Limb (tissue), 2 donors: ENCODE measurements at regions not wholly inside any gene's neighbourhood (a gene's known extent, or its start where the extent isn't known, plus 50 kb on each side); places are given as distances from the start of the nearest gene placed in this dataset.

Experiments
- DNase-seq, 2 donors: peaks; one replicate each; pipeline ENCODE4 v3.0.0-alpha.2; 2016; ENCODE audit errors: extremely low spot score in 2 of 2

- no peak for DNase-seq
Measured at GRCh38 chr5:124922255-124922975, 176.0 kb upstream of the ZNF608 start.

GRCh38 chr5:124923131-124923530, 176.7 kb upstream of the ZNF608 start:
- peak in 1 of 2 donors; percentile 53 for DNase-seq

GRCh38 chr5:124924729-124925128, 178.3 kb upstream of the ZNF608 start:
- DNase-seq = no peak

- DNase-seq = no peak
Measured at GRCh38 chr5:124927735-124928134, 181.3 kb upstream of the ZNF608 start.

- no peak for DNase-seq
Measured at GRCh38 chr5:124929000-124929399, 182.6 kb upstream of the ZNF608 start.

GRCh38 chr5:124932791-124933600, 186.6 kb upstream of the ZNF608 start:
- no peak for DNase-seq

GRCh38 chr5:124935065-124935464, 188.6 kb upstream of the ZNF608 start:
- no peak for DNase-seq

- DNase-seq = no peak
Measured at GRCh38 chr5:124936626-124936933, 190.1 kb upstream of the ZNF608 start.

GRCh38 chr5:124941051-124942049, 194.9 kb upstream of the ZNF608 start:
- DNase-seq = no peak

- DNase-seq = no peak
Measured at GRCh38 chr5:124948062-124948753, 201.8 kb upstream of the ZNF608 start.

GRCh38 chr5:124948754-124949275, 202.4 kb upstream of the ZNF608 start:
- no peak for DNase-seq

- DNase-seq = no peak
Measured at GRCh38 chr5:124949862-124950261, 203.4 kb upstream of the ZNF608 start.

- no peak for DNase-seq
Measured at GRCh38 chr5:124951105-124951504, 204.7 kb upstream of the ZNF608 start.

GRCh38 chr5:124951661-124952060, 205.2 kb upstream of the ZNF608 start:
- no peak for DNase-seq

GRCh38 chr5:124952079-124952478, 205.6 kb upstream of the ZNF608 start:
- DNase-seq = no peak

GRCh38 chr5:124952566-124952965, 206.1 kb upstream of the ZNF608 start:
- DNase-seq = no peak

GRCh38 chr5:124954784-124955183, 208.3 kb upstream of the ZNF608 start:
- DNase-seq = no peak

GRCh38 chr5:124956471-124957029, 210.1 kb upstream of the ZNF608 start:
- DNase-seq = no peak

GRCh38 chr5:124957063-124957462, 210.6 kb upstream of the ZNF608 start:
- no peak for DNase-seq

- no peak for DNase-seq
Measured at GRCh38 chr5:124960266-124960665, 213.8 kb upstream of the ZNF608 start.

GRCh38 chr5:124961521-124961920, 215.1 kb upstream of the ZNF608 start:
- DNase-seq = no peak
